GM19372 (cell line): ENCODE measurements at regions not wholly inside any gene's neighbourhood (a gene's known extent, or its start where the extent isn't known, plus 50 kb on each side); places are given as distances from the start of the nearest gene placed in this dataset.
A peak's percentile ranks its signal among the peaks of the same experiment; 100 is the strongest.

ENCODE experiments used
- ATAC-seq: cut with Tn5 transposase; IDR thresholded peaks from one replicate; pipeline ENCODE4 v1.9.1; 2021; ENCODE audit warnings: mild to moderate bottlenecking, low read depth, moderate library complexity; ENCODE audit not compliant: unreplicated experiment

DNA sequence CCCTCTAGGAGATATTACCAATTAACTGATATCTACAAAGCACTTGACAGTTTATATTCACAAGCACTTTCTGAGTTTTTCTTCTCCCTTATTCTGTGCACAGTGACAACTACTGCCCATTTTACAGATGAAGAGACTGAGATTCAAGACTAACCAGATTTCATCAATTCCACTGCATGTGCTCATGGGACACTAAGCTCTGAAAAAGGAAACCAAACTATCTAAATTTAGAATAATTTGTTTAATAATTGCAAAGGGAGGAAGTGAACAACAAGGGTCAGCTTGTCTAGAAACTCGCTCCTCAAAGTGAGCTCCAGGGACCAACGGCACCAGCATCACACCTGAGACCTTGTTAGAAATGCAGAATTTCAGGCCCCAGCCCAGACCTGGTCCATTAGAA lies 50.8 kb upstream of the MYLIP start:
- peak; percentile 75 for ATAC-seq

DNA sequence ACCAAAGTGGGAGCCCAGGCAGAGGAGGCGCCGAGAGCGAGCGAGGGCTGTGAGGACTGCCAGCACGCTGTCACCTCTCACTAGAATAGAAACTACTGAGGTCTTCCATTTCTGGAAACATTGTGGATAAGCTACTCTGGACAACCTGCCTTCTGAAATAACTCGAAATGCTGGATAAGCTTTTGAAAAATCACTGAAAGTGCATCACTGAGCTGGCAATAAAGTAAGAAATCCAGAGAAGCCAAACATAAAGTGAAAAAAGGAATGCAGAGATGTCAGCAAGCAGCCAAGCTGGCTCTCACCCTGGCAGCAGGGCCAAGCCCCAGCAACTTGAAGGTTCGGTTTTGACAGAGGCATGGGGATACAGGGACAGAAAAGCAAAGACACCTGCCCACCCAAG lies 59.2 kb upstream of the MYLIP start:
- ATAC-seq = no peak

GRCh38 chr6:16069222-16069621 lies 59.7 kb upstream of the MYLIP start:
- ATAC-seq = no peak

GRCh38 chr6:16067568-16067967 lies 61.3 kb upstream of the MYLIP start:
- ATAC-seq = no peak

DNA sequence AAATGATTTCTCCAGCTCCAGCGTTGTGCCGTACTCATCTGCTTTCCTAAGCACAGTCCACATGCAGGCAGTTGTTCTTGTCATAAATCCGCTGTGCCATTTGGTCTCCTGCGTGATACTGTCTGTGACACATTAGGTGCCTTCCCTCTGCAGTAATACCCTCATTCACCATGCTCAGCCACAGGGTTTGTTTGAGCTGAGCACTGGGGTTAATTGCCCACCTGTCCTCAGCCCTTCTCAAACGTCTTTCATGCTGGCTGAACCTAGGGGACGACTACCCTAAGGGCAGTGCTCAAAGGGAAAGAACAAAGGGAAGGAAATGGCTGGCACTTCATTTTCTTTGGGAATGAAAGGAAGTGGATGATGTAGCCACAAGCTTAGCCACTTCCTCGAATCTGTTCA lies 64.2 kb upstream of the MYLIP start:
- no peak for ATAC-seq

DNA sequence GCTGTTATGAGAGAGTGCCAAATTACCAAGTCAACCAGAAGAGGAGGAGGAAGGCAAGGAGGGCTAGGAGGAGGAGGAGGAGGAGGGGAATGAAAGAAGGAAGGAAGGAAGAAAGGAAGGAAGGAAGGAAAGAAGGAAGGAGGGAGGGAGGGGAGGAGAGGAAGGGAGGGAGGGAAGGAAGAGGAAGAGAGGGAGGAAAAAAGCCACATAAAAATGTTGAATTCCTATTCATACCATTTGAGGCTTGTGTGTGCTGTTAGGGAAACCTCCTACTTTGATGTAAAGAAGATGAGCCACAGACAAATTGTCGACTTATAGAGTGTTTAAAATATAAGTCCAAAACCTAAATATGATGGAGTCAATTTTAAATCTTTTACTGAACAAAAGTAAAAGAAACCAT lies 65.3 kb upstream of the MYLIP start:
- ATAC-seq = no peak

DNA sequence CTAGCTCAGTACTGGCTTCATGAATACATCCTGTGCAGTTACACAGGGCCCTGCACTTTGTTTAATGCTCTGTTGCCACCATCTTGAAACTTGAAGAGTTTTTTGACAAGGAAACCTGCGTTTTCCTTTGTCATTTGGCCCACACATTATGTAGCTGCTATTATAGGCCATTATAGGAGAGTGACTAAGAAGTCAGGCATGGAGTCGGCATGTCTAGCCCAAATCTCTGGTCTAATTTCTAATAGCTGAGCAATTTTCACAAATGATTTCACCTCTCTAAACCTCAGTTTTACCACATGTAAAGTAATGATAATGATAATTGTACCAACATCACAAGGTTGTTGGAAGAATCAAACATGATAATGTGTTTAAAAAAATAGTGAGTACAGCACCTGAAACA lies 67.1 kb upstream of the MYLIP start:
- ATAC-seq = no peak

GRCh38 chr6:16060039-16060438 lies 68.8 kb upstream of the MYLIP start:
- ATAC-seq = no peak

DNA sequence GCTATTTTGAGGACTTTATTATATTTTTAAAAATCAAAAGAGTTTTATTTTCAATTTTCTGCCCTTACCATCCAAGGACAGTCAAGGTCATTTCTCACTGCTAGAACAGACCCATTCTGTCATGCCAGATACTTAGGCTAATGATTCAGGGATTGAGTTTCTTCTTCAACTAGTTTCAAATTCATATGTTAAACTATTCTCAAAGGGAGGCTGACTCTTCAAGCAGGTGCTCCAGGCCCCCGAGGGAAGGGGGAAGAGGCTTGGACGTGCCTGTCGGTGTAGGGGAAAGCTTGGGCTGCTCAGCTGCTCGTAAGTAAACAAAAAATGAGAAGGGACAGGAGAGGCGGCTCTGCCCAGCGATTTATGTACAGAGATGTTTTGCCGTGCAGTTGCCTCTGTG lies 69.4 kb upstream of the MYLIP start:
- no peak for ATAC-seq

GRCh38 chr6:16058929-16059345 lies 69.9 kb upstream of the MYLIP start:
- ATAC-seq = no peak

GRCh38 chr6:16058201-16058928 lies 70.5 kb upstream of the MYLIP start:
- no peak for ATAC-seq

- ATAC-seq = no peak
Observed at GRCh38 chr6:16057446-16057845, 71.4 kb upstream of the MYLIP start.

DNA sequence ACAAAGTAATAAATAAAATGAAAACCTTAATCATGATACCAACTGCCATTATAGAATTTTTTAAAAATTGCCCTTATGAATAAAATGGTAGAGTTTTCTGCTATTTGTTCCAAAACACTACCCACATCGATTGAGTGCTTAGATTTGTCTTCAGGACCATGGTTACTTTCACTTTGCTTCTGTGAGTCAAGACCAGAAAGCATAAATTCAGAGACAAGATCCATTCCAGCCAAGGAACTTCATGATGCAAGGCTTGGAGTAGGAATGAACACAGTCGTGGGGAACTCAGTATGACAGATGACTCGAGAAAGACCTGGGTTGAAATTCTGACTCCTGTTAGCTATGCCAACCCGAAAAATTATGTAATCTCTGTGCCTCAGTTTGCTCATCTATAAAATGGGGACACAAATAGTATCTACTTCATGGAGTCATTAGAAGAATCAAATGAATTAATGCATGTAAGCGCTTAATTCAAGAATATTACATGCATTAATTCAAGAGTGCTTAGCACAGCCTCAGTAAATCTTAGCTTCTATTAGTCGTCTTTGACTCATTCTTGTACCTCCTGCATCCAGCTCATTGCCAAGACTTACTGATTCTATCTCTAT lies 72.5 kb upstream of the MYLIP start:
- ATAC-seq = no peak

- ATAC-seq = no peak
Observed at GRCh38 chr6:16055852-16056251, 73.0 kb upstream of the MYLIP start.

- no peak for ATAC-seq
Observed at GRCh38 chr6:16049168-16049567, 79.7 kb upstream of the MYLIP start.

DNA sequence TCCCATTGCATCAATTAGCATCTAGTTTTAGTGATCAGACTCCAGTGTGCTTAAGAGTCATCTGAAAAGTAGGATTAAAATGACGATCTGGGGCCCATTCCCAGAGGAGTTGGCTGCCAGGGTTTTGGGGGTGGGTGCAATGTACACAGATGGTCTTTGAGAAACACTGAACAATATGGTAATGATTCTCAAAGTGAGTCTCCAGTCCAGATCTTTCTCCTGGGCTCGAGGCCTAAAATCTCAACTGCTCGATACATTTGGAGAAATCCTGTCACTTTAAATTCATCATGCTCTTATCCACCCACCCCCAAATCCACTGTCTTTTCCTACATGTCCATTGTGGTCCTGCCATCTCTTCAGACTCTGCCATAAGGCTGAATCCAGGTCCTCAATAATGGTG lies 80.7 kb upstream of the MYLIP start:
- ATAC-seq = no peak

GRCh38 chr6:16047435-16047990 lies 81.4 kb upstream of the MYLIP start:
- ATAC-seq = no peak

GRCh38 chr6:16045238-16045637 lies 83.6 kb upstream of the MYLIP start:
- no peak for ATAC-seq

DNA sequence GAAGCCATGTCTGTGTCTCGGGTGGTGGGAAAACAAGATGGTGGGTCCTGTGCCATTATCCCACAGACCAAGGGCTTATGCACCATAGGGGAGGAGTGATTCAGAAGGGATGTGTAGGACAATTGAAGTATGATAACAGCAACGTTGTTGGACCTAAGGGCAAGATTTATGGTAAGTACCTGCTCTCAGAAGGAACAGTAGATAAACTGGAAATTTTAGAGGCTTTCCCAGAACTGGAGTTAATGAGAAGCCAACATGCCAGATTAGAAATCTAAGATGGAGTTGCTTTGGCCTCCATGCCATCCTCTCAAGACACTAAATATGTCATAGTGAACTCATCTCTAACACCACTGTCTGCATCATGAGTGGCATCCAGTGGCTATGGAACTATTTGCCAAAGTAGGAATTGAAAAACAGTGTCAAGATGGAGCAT lies 84.7 kb upstream of the MYLIP start:
- no peak for ATAC-seq

DNA sequence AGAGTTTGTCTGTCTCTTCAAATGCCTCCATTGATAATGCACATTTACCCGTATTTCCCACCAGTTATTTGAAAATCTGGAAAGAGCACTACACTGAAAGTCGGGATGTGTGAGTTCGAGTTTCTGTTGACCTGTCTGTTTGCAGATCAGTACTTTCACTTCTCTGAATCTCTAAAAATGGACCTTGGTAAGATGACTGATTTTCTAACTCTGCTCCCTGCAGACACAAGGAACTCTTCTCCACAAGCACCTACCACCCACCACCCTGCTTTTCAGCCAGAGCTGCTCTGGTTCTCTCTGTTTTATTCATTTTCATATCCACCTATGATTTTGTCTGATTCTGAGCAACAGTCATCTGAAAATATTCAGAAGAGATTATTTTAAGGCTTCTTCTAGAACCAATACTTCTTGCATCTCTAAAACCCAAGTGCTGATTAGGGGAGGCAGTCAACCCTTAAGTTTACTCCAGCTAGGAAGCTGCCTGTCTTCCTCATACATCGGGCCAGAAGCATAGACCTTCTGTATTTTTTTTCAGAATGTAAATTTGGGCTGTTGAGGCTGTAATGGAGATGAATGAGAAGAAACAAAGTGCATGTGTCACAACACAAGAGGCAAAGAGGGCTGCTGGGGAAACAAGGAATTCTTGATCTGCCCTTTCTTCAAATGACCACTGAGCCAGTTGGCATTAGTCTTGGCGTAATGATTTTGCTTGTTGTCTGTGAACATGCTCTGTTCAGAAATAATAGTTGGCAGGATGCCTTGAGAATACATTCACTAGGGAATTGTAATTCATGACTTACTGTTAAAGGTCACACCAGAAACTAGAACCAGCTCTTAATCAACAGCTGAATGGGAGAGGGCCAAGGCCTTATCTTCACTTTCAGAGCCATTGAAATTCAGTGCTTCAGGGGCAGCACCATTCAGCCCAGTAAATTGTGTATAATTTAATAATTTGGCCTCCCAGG lies 85.4 kb upstream of the MYLIP start:
- ATAC-seq = peak; percentile 61

- no peak for ATAC-seq
Observed at GRCh38 chr6:16042751-16043150, 86.1 kb upstream of the MYLIP start.
